Posterior vena cava (tissue), 2 donors: ENCODE measurements at regions not wholly inside any gene's neighbourhood (a gene's known extent, or its start where the extent isn't known, plus 50 kb on each side); places are given as distances from the start of the nearest gene placed in this dataset.

Experiments
- DNase-seq: peaks from one replicate; pipeline ENCODE4 v3.0.0-alpha.2; 2020; ENCODE audit warnings: low spot score
- intact Hi-C, 2 donors: fragments of 100-400 bp; cut with DNase I; formaldehyde crosslinking; loops; one replicate each; pipeline versions ENCODE4 v1.14.1 to v1.14.2; 2022 to 2023
- donor health status: DM: yes; HTN: yes; CAD: no.
- donor health status: DM: yes; HTN: yes; CAD: no.

DNA sequence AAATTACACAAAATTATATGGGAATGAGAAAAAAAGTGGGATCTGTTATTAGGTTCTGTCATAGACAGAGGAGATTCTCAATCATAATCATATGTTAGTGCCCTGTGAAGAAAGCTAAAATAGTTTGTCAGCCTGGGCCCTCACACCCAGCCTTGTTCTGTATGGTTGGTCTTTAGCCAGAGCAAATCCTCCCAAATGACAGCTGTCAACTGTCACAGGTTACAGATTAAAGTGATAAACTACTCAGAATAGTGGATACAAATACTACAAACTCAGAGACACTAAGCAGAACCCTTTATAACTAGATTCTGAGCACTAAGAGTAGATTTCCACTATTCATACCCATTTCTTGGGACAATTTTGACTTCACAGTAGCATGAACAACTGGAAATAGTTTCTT, 405.0 kb upstream of the MEF2C start:
- no peak for DNase-seq
- intact Hi-C loops = loop anchor here in 1 of 2 donors (10.0 kb wide), 1 partner anchor 1353 kb away; no protein-coding TSS in a partner anchor

DNA sequence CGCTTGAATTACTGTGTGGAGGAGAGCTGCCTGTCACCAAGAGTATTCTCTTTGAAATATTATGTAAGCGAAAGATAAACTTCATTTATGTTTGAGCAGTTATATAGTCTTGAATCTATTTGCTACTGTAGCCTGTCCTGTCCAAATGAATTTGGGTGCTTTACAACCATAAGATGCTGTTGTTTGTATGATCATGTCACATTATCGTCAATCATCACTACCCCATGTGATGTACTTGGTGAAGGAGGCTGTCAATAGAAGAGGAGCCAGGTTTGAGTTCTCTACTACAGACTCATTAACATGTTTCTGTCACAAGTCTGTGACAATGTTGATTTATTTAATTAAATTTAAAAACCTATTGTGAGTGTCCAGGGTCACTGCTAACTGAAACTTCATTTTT, 403.3 kb upstream of the MEF2C start:
- no peak for DNase-seq
- intact Hi-C loops = loop anchor here in 1 of 2 donors (10.0 kb wide), 1 partner anchor 1352 kb away; no protein-coding TSS in a partner anchor

DNA sequence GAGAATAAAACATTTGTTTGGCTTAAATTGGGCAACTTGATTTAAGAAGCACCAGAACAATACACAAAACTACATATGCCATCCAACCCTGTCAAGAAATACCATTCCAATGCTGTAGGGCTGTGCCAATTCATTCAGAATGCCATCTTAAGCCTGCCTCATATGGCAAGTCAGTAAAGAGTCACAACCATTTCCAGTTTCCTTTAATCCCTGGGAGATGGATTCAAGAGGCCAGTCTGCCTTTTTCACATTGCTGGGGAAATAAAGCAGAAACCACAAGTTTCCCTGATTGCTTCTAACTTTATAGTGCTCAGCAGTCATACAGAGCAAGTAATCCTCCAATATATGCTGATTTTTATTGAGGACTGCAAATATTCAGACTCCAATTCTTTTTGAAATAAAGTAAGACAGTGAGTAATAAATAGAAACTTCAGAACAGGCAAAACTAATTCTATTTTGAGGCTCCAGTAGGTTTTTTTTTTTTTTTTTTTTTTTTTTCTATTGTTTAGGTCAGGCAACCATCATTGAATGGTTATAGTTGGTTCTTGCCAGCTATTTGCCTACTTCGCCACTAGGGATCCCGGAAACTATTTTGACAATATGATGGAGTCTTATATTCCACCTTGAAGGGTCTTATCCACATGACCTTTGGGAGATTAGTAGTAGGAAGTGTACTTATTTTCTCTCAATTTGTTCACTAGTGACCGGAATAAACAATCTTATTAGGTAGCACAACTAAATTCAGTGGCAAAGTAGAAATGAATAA, 400.9 kb upstream of the MEF2C start:
- no peak for DNase-seq
- intact Hi-C loops = loop anchor here in 1 of 2 donors (10.0 kb wide), 1 partner anchor 1349 kb away; no protein-coding TSS in a partner anchor

DNA sequence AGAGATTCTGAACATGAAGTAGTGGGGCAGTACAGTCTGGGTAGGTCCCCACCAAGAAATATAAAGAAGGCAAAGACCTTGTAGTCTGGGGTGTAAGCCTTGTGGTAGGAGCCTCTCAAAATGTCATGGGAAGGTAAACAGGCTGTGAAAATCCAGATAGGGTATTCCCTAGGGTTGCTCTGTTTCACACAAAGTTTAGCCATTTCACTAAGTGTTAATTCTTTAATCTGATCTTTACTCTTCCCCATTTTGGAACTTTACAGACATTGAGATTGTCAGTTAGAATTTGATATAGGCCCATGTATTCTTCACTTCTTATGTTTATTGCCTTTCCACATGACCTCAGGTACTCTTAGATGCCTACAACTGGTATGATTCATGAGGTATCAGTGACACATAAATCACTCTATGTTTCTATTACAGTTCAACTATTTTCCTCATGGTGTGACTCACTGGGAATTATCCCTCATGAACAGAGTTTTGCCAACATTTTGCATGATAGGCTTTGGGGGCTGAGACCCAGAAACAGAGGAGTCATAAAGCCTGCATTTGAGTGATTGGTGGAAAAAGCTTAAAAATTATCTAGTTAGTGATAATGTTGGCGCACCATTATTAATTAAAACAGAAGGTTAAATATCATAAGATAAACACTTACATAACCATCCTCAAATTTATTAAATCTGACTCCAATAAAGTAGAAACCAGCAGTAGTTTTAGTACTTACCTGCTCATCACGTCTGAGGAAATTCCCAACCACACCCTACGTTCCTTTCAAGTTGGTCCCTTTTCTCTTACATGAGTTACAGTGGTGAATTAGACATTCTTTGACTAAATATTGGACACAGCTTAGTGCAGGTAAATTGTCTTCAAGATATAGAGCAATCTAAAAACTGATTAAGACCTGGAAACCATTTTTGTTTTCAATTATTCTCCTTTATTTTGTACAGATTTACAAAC, 399.8 kb upstream of the MEF2C start:
- intact Hi-C loops = loop anchor here in 1 of 2 donors (10.0 kb wide), 1 partner anchor 1348 kb away; no protein-coding TSS in a partner anchor

DNA sequence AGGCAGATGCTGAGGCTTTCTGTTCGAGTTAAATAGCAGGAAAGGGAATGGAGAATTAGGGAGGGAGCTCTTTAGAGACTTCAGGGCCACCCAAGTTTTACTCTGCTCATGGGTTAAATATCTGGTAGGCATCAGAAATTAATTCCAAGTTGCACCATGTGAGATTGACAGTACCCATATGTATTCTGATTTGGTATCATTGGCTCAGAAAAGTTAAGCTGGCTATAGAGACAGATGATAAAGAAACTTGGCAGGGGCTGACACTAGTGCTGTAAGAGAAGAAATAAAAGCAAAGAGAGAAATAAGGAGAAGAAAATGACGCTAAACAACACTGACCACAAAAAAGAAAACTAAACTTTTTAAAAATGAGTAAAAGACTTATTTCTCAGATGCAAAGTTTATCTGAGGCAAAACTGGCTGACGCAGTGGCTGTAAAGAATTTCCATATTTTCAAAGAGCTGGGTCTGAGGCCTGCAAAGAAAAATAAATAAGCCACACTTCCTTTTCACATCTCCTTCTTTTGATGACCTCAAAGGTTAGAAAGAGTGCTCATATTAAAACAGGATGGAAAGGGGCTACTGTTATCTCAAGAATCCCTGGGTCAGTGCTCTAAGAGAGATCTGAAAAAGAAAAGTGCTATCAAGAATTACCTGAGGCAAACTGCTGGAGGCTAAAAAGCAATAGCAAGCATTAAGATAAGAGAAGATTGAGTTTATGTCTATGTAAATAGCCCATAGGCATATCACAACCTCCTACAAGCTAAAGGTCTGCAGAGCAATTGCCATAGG, 399.0 kb upstream of the MEF2C start:
- no peak for DNase-seq
- intact Hi-C loops = loop anchor here in 1 of 2 donors (10.0 kb wide), 1 partner anchor 1347 kb away; no protein-coding TSS in a partner anchor

More for the DNA sequence above, 399.8 kb upstream of the MEF2C start:
- DNase-seq = no peak

DNA sequence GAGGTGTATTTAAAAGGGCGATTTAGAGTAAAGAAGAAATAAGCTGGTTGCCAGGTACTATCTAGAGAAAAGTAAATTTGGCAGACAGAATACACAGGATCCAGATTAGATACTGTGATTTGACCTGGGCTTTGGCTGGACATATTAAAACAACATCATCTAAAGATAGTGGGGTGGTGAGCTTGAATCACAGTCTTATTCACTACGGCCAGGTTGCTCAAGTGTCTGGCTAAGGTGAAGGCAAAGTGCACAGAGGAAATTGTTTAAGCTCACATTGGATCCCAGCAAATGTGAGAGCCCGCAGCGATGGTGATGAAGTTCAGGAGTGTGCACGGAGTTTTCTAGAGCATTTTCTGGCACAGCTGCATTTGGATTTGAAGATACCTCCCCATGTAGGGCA, 398.2 kb upstream of the MEF2C start:
- intact Hi-C loops = loop anchor here in 1 of 2 donors (10.0 kb wide), 1 partner anchor 1346 kb away; no protein-coding TSS in a partner anchor
- no peak for DNase-seq

DNA sequence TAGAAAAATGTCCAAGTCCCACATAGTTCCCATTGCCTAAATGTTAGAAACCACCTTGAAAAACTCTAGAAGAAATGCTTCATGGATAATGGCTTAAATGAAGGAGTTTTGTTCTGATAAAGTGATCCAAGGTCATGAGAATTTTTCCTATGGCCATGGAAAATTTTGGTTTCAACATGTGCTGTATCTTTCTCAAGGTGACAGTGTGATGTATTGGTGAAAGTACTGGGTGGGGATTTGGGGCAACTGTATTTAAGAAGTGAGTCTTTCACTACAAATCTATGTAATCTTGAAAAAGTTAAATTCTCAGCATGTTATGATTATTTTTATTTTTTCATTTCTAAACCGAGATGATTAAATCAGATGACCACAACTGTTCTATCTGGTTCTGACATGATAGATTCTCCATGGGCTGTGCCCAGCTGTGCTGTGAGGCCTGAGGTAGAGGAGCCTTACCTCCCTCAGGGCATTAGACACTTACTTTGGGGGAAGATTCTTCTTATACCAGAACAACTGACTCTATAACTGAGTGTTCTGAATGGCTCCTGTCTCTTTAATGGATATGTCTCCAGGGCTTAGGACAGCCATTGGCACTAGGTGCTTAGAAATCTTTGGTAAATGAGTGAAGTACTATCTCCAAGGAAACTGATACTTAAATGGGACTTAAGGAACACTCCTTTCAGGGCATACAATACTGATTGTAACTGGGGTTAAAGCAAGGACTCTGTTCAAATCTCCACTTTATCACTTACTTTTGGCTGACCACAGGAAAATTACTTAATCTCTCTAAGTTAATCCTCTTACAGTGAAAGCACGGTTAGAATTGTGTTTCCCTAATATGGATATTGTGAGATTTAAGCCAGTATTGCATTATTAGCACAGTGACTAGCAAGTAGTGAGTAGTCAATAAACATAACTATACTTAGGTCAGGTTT, 397.4 kb upstream of the MEF2C start:
- intact Hi-C loops = loop anchor here in 1 of 2 donors (10.0 kb wide), 1 partner anchor 1346 kb away; no protein-coding TSS in a partner anchor
- DNase-seq = no peak

DNA sequence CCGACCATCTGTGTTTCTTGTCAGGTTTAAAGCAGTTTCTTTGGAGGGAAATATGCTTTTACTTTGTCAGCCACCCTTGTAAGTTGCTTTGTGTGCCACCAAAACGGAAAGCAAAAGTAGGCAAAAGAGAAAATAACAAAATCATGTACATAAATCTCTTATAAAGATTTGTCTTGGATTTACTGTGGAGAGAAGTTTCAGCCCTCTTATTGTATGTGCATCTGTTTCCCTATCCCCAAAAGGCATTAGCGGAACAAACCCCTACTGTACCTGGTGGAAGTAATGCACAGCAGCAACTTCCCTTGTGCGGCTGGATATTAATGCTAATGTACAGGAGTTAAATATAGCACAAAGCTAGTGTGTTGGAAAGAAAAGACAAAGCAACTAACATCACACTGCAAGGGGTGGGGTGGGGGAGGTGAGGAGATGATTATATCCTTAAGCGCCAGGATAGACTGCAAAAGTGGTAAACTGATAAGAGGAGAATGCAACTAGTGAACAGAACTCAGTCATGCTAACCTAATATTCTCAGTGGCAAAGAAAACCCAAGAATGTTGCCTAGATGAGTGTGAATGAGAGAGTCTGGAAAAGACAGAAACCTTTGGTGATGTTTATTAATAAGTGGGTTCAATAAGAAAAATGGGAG, 396.5 kb upstream of the MEF2C start:
- no peak for DNase-seq
- intact Hi-C loops = loop anchor here in 1 of 2 donors (10.0 kb wide), 1 partner anchor 1345 kb away; no protein-coding TSS in a partner anchor

DNA sequence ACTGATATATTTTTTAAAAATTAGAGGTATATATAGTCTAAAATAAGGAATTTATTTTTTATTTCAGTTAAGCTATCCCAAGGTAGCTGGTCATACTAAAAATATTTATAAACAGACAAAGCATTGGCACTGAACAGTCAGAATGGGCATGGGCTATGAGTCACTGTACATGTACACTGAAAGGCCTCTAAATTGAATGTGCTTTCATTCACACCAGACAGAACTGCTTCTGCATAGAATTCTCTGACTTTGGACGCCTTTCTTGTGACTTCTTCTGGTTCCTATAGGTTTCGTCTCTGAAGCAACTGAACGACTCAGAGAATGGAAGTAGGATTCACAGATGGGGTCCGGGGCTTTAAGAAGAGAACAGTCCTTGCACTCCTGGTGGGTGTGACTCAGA, 394.8 kb upstream of the MEF2C start:
- intact Hi-C loops = no loop called here
- DNase-seq = no peak

DNA sequence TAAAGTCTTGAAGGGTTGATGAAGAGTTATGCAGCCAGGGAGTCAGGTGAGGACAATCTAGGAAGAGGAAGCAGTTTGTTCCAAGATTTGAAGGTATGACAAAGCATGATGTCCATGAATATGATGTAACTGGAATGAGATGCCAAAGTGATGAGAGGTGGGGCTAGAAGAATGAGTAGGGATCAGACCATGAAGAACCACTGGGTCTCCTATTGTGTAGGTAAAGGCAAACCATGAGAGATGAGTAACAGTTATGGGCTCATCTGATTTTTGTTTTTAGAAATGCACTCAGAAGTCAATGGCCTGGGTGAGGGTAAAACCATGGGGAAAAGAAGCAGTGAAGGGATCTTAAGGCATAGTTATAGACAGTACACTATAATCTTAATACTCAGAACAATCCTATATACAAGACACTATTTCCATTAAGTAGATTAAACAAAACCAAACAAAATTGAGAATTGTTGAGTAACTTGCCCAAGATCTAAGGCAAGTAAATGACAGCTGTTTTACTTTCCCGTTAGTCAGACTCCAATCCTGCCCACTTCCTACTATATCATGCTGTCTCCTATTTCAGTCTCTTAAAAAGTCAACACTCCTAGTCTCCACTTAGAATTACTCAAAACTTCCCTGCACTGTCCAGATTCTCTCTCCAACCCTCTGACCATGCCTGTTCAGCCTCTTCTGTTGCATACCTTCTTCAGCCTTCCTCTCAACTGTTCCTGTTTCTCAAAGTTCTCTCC, 393.8 kb upstream of the MEF2C start:
- no peak for DNase-seq
- intact Hi-C loops = no loop called here

DNA sequence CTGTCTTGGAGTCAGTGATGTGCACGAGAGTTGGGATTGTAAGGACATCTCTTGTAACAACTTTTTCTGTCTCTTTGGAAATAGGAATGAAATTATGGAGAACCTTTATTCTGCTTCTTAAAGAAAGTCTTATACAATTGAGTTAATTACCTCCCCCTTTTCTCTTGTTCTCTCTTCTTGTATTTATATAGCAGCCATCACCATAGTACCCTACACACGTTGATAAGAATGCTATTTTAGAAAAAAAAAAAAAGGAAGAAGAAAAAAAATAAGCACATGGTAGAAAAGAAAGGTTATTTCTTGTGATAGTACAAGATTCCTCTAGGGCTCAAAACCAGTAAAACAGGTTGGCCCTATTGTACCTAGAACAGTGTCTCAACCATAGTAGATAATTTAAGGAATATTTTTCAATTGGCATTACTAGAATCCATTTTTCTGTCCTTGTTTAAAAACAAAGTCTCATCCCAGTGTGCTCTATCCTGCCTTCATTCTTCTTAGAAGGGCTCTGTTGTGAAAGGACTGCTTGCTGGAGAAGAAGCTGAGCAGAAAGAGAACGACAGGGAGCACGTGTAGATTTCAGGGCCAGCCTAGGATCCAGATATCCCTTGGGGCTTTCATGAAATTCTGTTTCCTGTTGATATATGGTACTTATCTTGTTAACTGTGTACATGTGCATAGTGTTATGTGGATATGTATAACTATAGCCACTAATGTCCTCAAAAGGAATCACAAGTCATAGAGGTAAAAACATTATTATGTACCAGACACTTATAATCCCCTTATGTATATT, 392.3 kb upstream of the MEF2C start:
- DNase-seq = no peak
- intact Hi-C loops = no loop called here

DNA sequence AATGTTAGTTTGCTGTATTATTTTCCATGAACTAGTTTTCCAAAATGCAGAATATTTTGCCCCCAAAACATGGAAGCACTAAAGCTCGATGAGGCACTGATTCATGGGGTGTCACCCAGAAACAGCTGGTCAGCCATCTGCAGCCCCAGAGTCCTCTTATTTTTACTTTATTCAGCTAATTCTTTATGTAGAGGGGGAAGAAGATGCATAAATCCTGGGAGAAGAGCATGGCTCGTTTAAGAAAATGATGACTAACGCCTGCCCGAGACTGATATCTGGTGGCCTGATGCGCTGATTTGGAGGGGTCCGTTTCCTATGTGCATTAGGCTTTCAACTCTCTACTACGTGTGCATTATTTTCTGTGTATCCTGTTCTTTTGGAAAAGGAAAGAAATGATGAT, 390.3 kb upstream of the MEF2C start:
- DNase-seq = no peak
- intact Hi-C loops = no loop called here

DNA sequence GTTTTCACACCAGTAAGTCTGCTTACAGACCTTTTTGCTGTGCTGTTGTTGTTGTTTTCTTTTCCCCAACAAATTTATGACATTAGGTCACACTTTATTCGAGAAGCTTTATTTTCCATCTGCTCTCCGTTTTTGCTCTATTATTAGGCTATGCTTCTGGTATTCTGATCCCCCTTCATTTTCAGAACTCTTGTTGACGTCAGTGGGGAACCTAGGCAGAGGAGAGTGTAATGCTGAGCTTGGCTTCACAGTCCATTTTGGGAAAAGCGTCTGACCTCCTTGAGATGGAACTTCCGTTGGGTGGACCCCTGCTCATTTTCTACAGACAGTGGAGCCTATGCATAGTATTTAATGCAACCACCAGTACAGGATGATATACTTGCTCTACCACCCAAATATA, 387.9 kb upstream of the MEF2C start:
- intact Hi-C loops = no loop called here

DNA sequence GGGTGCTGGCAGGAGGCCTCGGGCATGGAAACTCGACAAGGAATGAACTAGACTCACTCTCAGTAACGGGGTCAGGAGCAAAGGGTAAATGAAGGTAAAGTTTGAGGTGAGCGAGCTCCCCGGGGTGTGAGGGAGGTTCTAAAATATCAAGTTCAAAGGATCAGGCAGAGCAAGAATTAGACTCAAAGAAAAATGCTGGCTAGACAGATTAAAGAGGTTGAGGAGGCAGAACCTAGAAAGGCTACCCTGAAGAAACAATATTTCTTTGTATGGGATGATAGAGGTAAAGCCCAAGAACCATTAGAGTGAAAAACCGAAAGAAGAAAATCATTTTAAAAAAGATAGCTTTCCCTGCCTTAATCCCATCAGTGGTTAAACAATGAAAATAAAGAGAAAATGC, 386.7 kb upstream of the MEF2C start:
- intact Hi-C loops = no loop called here

More for the DNA sequence above, 387.9 kb upstream of the MEF2C start:
- no peak for DNase-seq

DNA sequence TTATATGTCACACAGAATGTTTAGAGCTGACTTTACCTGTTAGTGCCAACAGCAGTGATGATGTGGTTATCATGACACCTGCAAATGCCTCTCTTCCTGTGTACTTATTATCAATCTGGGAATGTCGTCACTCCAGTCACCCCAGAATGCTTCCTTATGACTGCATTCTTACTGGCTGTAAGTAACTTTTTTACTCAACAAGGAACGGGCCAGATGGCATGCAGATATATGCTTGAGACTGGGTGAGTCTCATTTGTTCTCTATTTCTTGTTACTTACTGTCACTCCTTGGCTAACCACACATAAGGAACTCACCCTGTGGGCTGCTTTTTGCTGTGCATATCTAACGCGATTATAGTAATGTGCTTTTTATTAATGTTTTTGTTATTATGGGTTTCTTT, 385.5 kb upstream of the MEF2C start:
- intact Hi-C loops = no loop called here
- DNase-seq = no peak

More for the DNA sequence above, 386.7 kb upstream of the MEF2C start:
- no peak for DNase-seq

DNA sequence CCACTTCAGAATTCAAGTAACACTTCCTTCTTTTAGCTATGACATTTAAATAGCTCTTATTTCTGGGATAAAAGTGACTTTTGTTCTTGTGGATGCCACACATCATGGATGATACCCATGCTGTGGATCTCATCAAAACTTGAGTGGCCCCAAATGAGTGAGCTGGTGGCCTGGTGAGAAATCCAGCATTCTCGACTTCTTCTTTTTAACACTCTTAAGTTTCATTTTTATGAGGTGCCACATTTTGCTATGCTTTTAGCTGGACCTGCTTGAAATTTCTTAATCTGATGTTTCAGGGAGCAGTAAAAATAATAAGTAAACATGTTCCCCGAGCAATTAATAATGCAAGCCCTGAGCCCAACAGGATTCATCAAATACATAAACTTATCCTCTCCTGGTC, 384.8 kb upstream of the MEF2C start:
- intact Hi-C loops = no loop called here
- DNase-seq = no peak
